ENCODE measurements at regions not wholly inside any gene's neighbourhood (a gene's known extent, or its start where the extent isn't known, plus 50 kb on each side); places are given as distances from the start of the nearest gene placed in this dataset.

DNA sequence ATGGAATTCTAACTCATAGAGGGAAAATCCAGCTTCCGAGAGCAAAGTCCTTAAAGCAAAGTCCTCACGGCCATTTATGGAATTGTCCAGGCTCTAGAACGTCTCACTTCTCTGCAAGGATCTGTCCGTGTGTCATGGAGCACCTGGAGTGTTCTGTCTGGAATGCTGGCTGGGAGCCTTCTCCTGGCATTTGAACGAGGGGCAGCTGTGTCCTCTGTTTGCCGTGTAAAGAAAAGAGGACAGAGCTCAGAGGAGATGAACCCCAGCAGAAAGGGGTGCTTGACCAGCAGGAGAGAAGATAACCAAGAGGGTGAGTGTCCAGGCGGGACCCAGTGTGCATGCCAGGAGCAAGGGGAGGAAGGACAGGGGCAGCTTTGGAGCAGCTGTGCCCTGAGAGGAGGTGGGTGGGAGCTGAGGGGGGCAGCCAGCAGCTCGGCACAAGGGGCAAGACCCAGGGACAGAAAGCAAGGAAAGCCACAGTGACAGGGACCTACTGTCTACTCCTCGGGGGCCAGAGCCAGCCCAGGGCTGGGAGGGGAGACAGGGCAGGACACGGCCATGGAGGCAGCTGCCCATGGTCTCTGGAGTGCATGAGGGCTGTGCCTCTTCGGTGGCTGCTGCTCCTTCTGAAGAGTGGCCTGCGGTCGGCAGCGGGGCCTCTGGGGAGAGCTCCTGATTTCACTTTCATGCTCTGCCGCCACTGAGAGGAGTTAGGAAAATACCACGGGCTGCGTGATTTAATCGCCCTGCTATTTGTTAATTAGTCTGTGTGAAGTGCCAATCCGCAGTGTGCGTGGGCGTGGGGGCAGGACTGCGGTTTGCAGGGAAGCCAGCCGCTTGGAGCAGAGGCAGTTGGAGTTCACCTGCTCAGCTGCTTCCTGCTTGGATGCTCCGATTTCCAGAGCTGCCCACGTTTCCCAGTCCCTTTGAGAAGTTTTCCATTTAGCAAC, 149.3 kb upstream of the SHH start:
- TF ChIP-seq CTCF (IDR thresholded peaks at IDR 0.05) (no peak), TCF7L2 (IDR thresholded peaks at IDR 0.05; ENCODE audit: low read depth, low read length) (no peak; the same call in 1 of the 2 replicates), SIN3A (IDR thresholded peaks at IDR 0.05; ENCODE audit: borderline replicate concordance, insufficient read depth, low read depth, low read length) (no peak), POLR2AphosphoS5 (IDR thresholded peaks at IDR 0.05; ENCODE audit: low read depth, low read length) (no peak)

All from Panc1 (cell line).